Upper lobe of right lung (tissue), 1 donor: ENCODE measurements at regions not wholly inside any gene's neighbourhood (a gene's known extent, or its start where the extent isn't known, plus 50 kb on each side); places are given as distances from the start of the nearest gene placed in this dataset.

ENCODE experiments used
- ATAC-seq: fragments of 200-7000 bp; cut with Tn5 transposase; one replicate; pipeline ENCODE4 v1.9.1; 2020; ENCODE audit warnings: mild to moderate bottlenecking, moderate library complexity
- DNase-seq: peaks from one replicate; pipeline ENCODE4 v3.0.0-alpha.2; 2020
- H3K27ac ChIP-seq: fragments of 200-600 bp; one replicate; pipeline ENCODE4 v1.8.0; 2022
- H3K27me3 ChIP-seq: fragments of 200-600 bp; one replicate; pipeline ENCODE4 v1.8.0; 2022; ENCODE audit warnings: mild to moderate bottlenecking
- H3K36me3 ChIP-seq: fragments of 200-600 bp; one replicate; pipeline ENCODE4 v1.8.0; 2022
- H3K4me1 ChIP-seq: fragments of 200-600 bp; one replicate; pipeline ENCODE4 v1.8.0; 2022
- H3K4me3 ChIP-seq: fragments of 200-600 bp; one replicate; pipeline ENCODE4 v1.8.0; 2022; ENCODE audit warnings: mild to moderate bottlenecking
- H3K9me3 ChIP-seq: fragments of 200-600 bp; one replicate; pipeline ENCODE4 v1.8.0; 2022
- CTCF ChIP-seq: fragments of 200-600 bp; IDR thresholded peaks from one replicate; pipeline ENCODE4 v1.8.0; 2022; ENCODE audit warnings: antibody characterized with exemption
- intact Hi-C: fragments of 100-400 bp; cut with DNase I; formaldehyde crosslinking; loops from one replicate; pipeline ENCODE4 v1.11.0; 2022
- donor health status: DM: no; HTN: yes; CAD: no; lungs with severe emphysema.

- H3K27me3 ChIP-seq, result no peaks in the 10 kb centered on the region
- intact Hi-C loops, result no loop called here
- no peak overlapping the region for H3K4me3 ChIP-seq
- ATAC-seq (no peak), DNase-seq (no peak)
- no peak overlapping the region for H3K27ac ChIP-seq
- H3K4me1 ChIP-seq, result no peaks in the 10 kb centered on the region
- H3K9me3 ChIP-seq, result no peaks in the 10 kb centered on the region
- TF ChIP-seq CTCF, result no peak
- no peaks in the 10 kb centered on the region for H3K36me3 ChIP-seq
These were observed 273.3 kb upstream of the IRAK1BP1 start for GRCh38 chr6:78593898-78594667.

GRCh38 chr6:78594668-78595066 is 272.7 kb upstream of the IRAK1BP1 start:
- no peak for DNase-seq
- no peak for ATAC-seq
- Histone ChIP-seq H3K9me3 (no peaks in the 10 kb centered on the region), H3K4me3 (no peak overlapping the region), H3K27me3 (no peaks in the 10 kb centered on the region), H3K27ac (no peak overlapping the region), H3K4me1 (no peaks in the 10 kb centered on the region), H3K36me3 (no peaks in the 10 kb centered on the region)
- TF ChIP-seq CTCF, result no peak
- intact Hi-C loops, result no loop called here

- H3K27me3 ChIP-seq, result no peaks in the 10 kb centered on the region
- no peak for DNase-seq
- H3K4me3 ChIP-seq, result no peak overlapping the region
- no peaks in the 10 kb centered on the region for H3K4me1 ChIP-seq
- no peaks in the 10 kb centered on the region for H3K9me3 ChIP-seq
- no peak for TF ChIP-seq CTCF
- H3K36me3 ChIP-seq, result no peaks in the 10 kb centered on the region
- intact Hi-C loops, result no loop called here
- H3K27ac ChIP-seq, result no peak overlapping the region
- ATAC-seq, result no peak
These were observed 269.4 kb upstream of the IRAK1BP1 start for GRCh38 chr6:78597966-78598365.

GRCh38 chr6:78598966-78599365 is 268.4 kb upstream of the IRAK1BP1 start:
- Histone ChIP-seq H3K4me1 (no peaks in the 10 kb centered on the region), H3K36me3 (no peaks in the 10 kb centered on the region), H3K27ac (no peak overlapping the region), H3K27me3 (no peaks in the 10 kb centered on the region), H3K9me3 (no peaks in the 10 kb centered on the region), H3K4me3 (no peak overlapping the region)
- TF ChIP-seq CTCF, result no peak
- intact Hi-C loops, result no loop called here
- DNase-seq, result no peak
- no peak for ATAC-seq

GRCh38 chr6:78599526-78599925 is 267.8 kb upstream of the IRAK1BP1 start:
- no peak for TF ChIP-seq CTCF
- H3K27ac ChIP-seq, result no peak overlapping the region
- no peaks in the 10 kb centered on the region for H3K4me1 ChIP-seq
- no peak for ATAC-seq
- no peaks in the 10 kb centered on the region for H3K27me3 ChIP-seq
- no peak overlapping the region for H3K4me3 ChIP-seq
- no peaks in the 10 kb centered on the region for H3K36me3 ChIP-seq
- intact Hi-C loops, result no loop called here
- H3K9me3 ChIP-seq, result no peaks in the 10 kb centered on the region
- DNase-seq, result no peak
